Spinal cord (tissue), 9 donors: ENCODE measurements at regions not wholly inside any gene's neighbourhood (a gene's known extent, or its start where the extent isn't known, plus 50 kb on each side); places are given as distances from the start of the nearest gene placed in this dataset.
"Not testable (repeated sequence)": the region's sequence is repeated elsewhere in the genome, so short reads cannot be mapped to it uniquely, and the experiment has no call there.

Source experiments
- DNase-seq, 6 donors: peaks; one replicate each; pipeline versions ENCODE4 v3.0.0 to v3.0.0-alpha.2; 2013 to 2015; ENCODE audit warnings: low spot score in 6 of 6, low read depth in 4 of 6
- H3K27ac ChIP-seq: one replicate; pipeline ENCODE4 v1.5.1; 2013; ENCODE audit warnings: low read depth, low read length, control low read depth
- H3K27me3 ChIP-seq: one replicate; pipeline ENCODE4 v1.6.1; 2013; ENCODE audit warnings: low read length; ENCODE audit not compliant: control insufficient read depth, insufficient read depth
- H3K36me3 ChIP-seq: one replicate; pipeline ENCODE4 v1.6.1; 2013; ENCODE audit warnings: low read length; ENCODE audit not compliant: control insufficient read depth, insufficient read depth
- H3K4me1 ChIP-seq: one replicate; pipeline ENCODE4 v1.6.1; 2013; ENCODE audit warnings: low read length; ENCODE audit not compliant: control insufficient read depth, insufficient read depth
- H3K4me3 ChIP-seq: one replicate; pipeline ENCODE4 v1.5.1; 2013; ENCODE audit warnings: low read depth, low read length, control low read depth
- H3K9me3 ChIP-seq: one replicate; pipeline ENCODE4 v1.6.1; 2013; ENCODE audit warnings: low read length; ENCODE audit not compliant: control insufficient read depth, insufficient read depth
- WGBS: methylation state at CpG from one replicate; pipeline ENCODE4 v1.1.5; 2013; ENCODE audit warnings: missing lambda C conversion rate; ENCODE audit not compliant: insufficient coverage; 5-methylcytosine and 5-hydroxymethylcytosine counted together
- donor health status: healthy.

- Histone ChIP-seq H3K27me3 (no peaks in the 10 kb centered on the region), H3K4me1 (peaks cover 3% of the 10 kb centered on the region), H3K27ac (no peak overlapping the region), H3K36me3 (no peaks in the 10 kb centered on the region), H3K9me3 (no peaks in the 10 kb centered on the region), H3K4me3 (no peak overlapping the region)
- 85% methylated on average over 11 of the region's 13 CpGs for WGBS
- DNase-seq = no peak
Observed at GRCh38 chr7:49579408-49579807, 194.0 kb upstream of the VWC2 start.

- Histone ChIP-seq H3K9me3 (no peaks in the 10 kb centered on the region), H3K27ac (no peak overlapping the region), H3K27me3 (no peaks in the 10 kb centered on the region), H3K4me1 (peaks cover 3% of the 10 kb centered on the region), H3K4me3 (no peak overlapping the region), H3K36me3 (no peaks in the 10 kb centered on the region)
- WGBS = 47% methylated on average over 15 of the region's 16 CpGs
- DNase-seq = no peak
Observed at GRCh38 chr7:49580000-49580399, 193.4 kb upstream of the VWC2 start.

GRCh38 chr7:49580761-49581160 is 192.7 kb upstream of the VWC2 start:
- DNase-seq = no peak
- no peaks in the 10 kb centered on the region for H3K27me3 ChIP-seq
- WGBS = no CpG with 5 or more reads among the region's 1 CpG

GRCh38 chr7:49583440-49583839 is 190.0 kb upstream of the VWC2 start:
- no peak for DNase-seq
- WGBS = 100% methylated on average over 1 of the region's 4 CpGs
- Histone ChIP-seq H3K36me3 (no peaks in the 10 kb centered on the region), H3K27ac (no peak overlapping the region), H3K27me3 (no peaks in the 10 kb centered on the region), H3K4me3 (no peak overlapping the region), H3K4me1 (peaks cover 3% of the 10 kb centered on the region), H3K9me3 (no peaks in the 10 kb centered on the region)

More at GRCh38 chr7:49580761-49581160, 192.7 kb upstream of the VWC2 start:
- Histone ChIP-seq H3K4me3 (no peak overlapping the region), H3K9me3 (no peaks in the 10 kb centered on the region), H3K27ac (no peak overlapping the region), H3K4me1 (peaks cover 3% of the 10 kb centered on the region), H3K36me3 (no peaks in the 10 kb centered on the region)

GRCh38 chr7:49596701-49597491 is 176.5 kb upstream of the VWC2 start:
- H3K36me3 ChIP-seq = no peaks in the 10 kb centered on the region
- no peak overlapping the region for H3K27ac ChIP-seq
- H3K9me3 ChIP-seq = no peaks in the 10 kb centered on the region
- H3K4me3 ChIP-seq = no peak overlapping the region
- WGBS = 86% methylated on average over 1 of the region's 4 CpGs
- no peak for DNase-seq
- H3K4me1 ChIP-seq = no peaks in the 10 kb centered on the region
- no peaks in the 10 kb centered on the region for H3K27me3 ChIP-seq

GRCh38 chr7:49597805-49598204 is 175.6 kb upstream of the VWC2 start:
- Histone ChIP-seq H3K4me3 (no peak overlapping the region), H3K9me3 (no peaks in the 10 kb centered on the region), H3K4me1 (no peaks in the 10 kb centered on the region), H3K27me3 (no peaks in the 10 kb centered on the region), H3K36me3 (no peaks in the 10 kb centered on the region), H3K27ac (no peak overlapping the region)
- no peak for DNase-seq
- WGBS = 68% methylated on average over 3 of the region's 3 CpGs

GRCh38 chr7:49611951-49612350 is 161.5 kb upstream of the VWC2 start:
- Histone ChIP-seq H3K27me3 (no peaks in the 10 kb centered on the region), H3K4me3 (no peak overlapping the region), H3K27ac (no peak overlapping the region), H3K9me3 (no peaks in the 10 kb centered on the region), H3K4me1 (no peaks in the 10 kb centered on the region), H3K36me3 (no peaks in the 10 kb centered on the region)
- DNase-seq = peak in 1 of 6 donors; percentile 11
- WGBS = 79% methylated on average over 3 of the region's 5 CpGs

GRCh38 chr7:49613759-49614158 is 159.7 kb upstream of the VWC2 start:
- Histone ChIP-seq H3K4me1 (no peaks in the 10 kb centered on the region), H3K27ac (no peak overlapping the region)

GRCh38 chr7:49614974-49615373 is 158.5 kb upstream of the VWC2 start:
- H3K27ac ChIP-seq, DNase-seq, H3K36me3 ChIP-seq, H3K9me3 ChIP-seq, H3K4me1 ChIP-seq, H3K4me3 ChIP-seq, H3K27me3 ChIP-seq: not testable (repeated sequence)
- WGBS = 100% methylated on average over 1 of the region's 6 CpGs

More at GRCh38 chr7:49613759-49614158, 159.7 kb upstream of the VWC2 start:
- H3K27me3 ChIP-seq = no peaks in the 10 kb centered on the region
- no CpG with 5 or more reads among the region's 2 CpGs for WGBS
- DNase-seq = no peak
- H3K36me3 ChIP-seq = no peaks in the 10 kb centered on the region
- no peak overlapping the region for H3K4me3 ChIP-seq
- H3K9me3 ChIP-seq = no peaks in the 10 kb centered on the region

- WGBS = no CpG with 5 or more reads among the region's 1 CpG
- DNase-seq = no peak
- Histone ChIP-seq H3K4me3 (no peak overlapping the region), H3K4me1 (no peaks in the 10 kb centered on the region), H3K27ac (no peak overlapping the region), H3K36me3 (no peaks in the 10 kb centered on the region), H3K9me3 (no peaks in the 10 kb centered on the region), H3K27me3 (no peaks in the 10 kb centered on the region)
Observed at GRCh38 chr7:49618028-49618427, 155.4 kb upstream of the VWC2 start.
